HEK293 (cell line): ENCODE measurements at regions not wholly inside any gene's neighbourhood (a gene's known extent, or its start where the extent isn't known, plus 50 kb on each side); places are given as distances from the start of the nearest gene placed in this dataset.

Experiments used
- CTCF ChIA-PET: fragments of 350-600 bp; formaldehyde crosslinking; extraction: SDS; loops from one replicate; lab custom pipeline; 2021; ENCODE audit warnings: antibody characterized with exemption; lab: Yijun Ruan, JAX
- POLR2A ChIA-PET: fragments of 300-600 bp; formaldehyde crosslinking; extraction: SDS; loops from one replicate; lab custom pipeline; 2020; ENCODE audit warnings: antibody characterized with exemption, inconsistent platforms; lab: Yijun Ruan, JAX
- H3K27ac ChIP-seq: fragments of 200-500 bp; sonication (Bioruptor generic); 2 replicates; pipeline ENCODE4 v1.5.1; 2014; ENCODE audit warnings: low read depth, low read length, control low read depth, inconsistent platforms; ENCODE audit errors: extremely low read depth
- H3K36me3 ChIP-seq, 2 experiments: fragments of 200-500 bp in 1 of 2; sonication (Bioruptor generic) in 1 of 2; 1 replicate in 1 of 2; 2 replicates in 1 of 2; pipeline ENCODE4 v1.5.1; 2014 to 2017; ENCODE audit warnings: inconsistent platforms in 2 of 2, low read length in 2 of 2; ENCODE audit not compliant: control insufficient read depth in 2 of 2, insufficient read depth in 1 of 2
- H3K4me1 ChIP-seq: fragments of 200-500 bp; sonication (Bioruptor generic); 2 replicates; pipeline ENCODE4 v1.5.1; 2014; ENCODE audit warnings: mild to moderate bottlenecking, low read length, inconsistent platforms; ENCODE audit not compliant: control insufficient read depth, insufficient read depth
- H3K4me3 ChIP-seq: 2 replicates; pipeline ENCODE4 v1.5.1; 2011; ENCODE audit warnings: low read depth, mild to moderate bottlenecking, control low read depth, low read length, moderate library complexity
- H3K9me3 ChIP-seq: fragments of 200-500 bp; sonication (Bioruptor generic); 2 replicates; pipeline ENCODE4 v1.5.1; 2014; ENCODE audit warnings: low read depth, low read length, inconsistent platforms; ENCODE audit not compliant: control insufficient read depth, insufficient read depth
- IKZF3 ChIP-seq: fragments of 450-650 bp; IDR thresholded peaks from 2 replicates; pipeline ENCODE4 v1.5.0; 2018; ENCODE audit warnings: missing biosample characterization, mild to moderate bottlenecking, missing genetic modification characterization, moderate library complexity
- KLF7 ChIP-seq: fragments of 450-650 bp; formaldehyde crosslinking; IDR thresholded peaks from 2 replicates; pipeline ENCODE4 v1.5.1; 2016; ENCODE audit warnings: missing biosample characterization, missing genetic modification characterization, borderline replicate concordance
- KLF9 ChIP-seq: fragments of 450-650 bp; formaldehyde crosslinking; IDR thresholded peaks from 2 replicates; pipeline ENCODE4 v1.5.1; 2016; ENCODE audit warnings: missing biosample characterization, missing genetic modification characterization, low read depth
- REPIN1 ChIP-seq: fragments of 450-650 bp; formaldehyde crosslinking; IDR thresholded peaks from 2 replicates; pipeline ENCODE4 v1.5.1; 2017; ENCODE audit warnings: missing biosample characterization, missing genetic modification characterization, low read depth
- SCRT2 ChIP-seq: fragments of 450-650 bp; formaldehyde crosslinking; IDR thresholded peaks from 2 replicates; pipeline ENCODE4 v1.5.1; 2016; ENCODE audit warnings: missing biosample characterization, missing genetic modification characterization
- SP7 ChIP-seq: fragments of 450-650 bp; formaldehyde crosslinking; IDR thresholded peaks from 2 replicates; pipeline ENCODE4 v1.5.1; 2016; ENCODE audit warnings: missing biosample characterization, missing genetic modification characterization
- TRIM28 ChIP-seq: IDR thresholded peaks from 2 replicates; pipeline ENCODE4 v1.6.1; 2011; ENCODE audit warnings: low read length, control low read depth, borderline replicate concordance
- ZBTB1 ChIP-seq: fragments of 450-650 bp; formaldehyde crosslinking; IDR thresholded peaks from 2 replicates; pipeline ENCODE4 v1.5.1; 2016; ENCODE audit warnings: missing biosample characterization, missing genetic modification characterization
- ZNF169 ChIP-seq: fragments of 450-650 bp; formaldehyde crosslinking; IDR thresholded peaks from 2 replicates; pipeline ENCODE4 v1.5.1; 2016; ENCODE audit warnings: missing biosample characterization, missing genetic modification characterization
- ZNF174 ChIP-seq: fragments of 450-650 bp; formaldehyde crosslinking; IDR thresholded peaks from 2 replicates; pipeline ENCODE4 v1.5.0; 2017; ENCODE audit warnings: missing biosample characterization, mild to moderate bottlenecking, missing genetic modification characterization
- ZNF211 ChIP-seq: fragments of 450-650 bp; formaldehyde crosslinking; IDR thresholded peaks from 2 replicates; pipeline ENCODE4 v1.5.1; 2016; ENCODE audit warnings: low read depth, missing biosample characterization, missing genetic modification characterization
- ZNF302 ChIP-seq: fragments of 450-650 bp; formaldehyde crosslinking; IDR thresholded peaks from 2 replicates; pipeline ENCODE4 v1.5.1; 2016; ENCODE audit warnings: missing biosample characterization, missing genetic modification characterization, low read depth
- ZNF350 ChIP-seq: fragments of 450-650 bp; formaldehyde crosslinking; IDR thresholded peaks from 2 replicates; pipeline ENCODE4 v1.5.0; 2017; ENCODE audit warnings: missing biosample characterization, mild to moderate bottlenecking, missing genetic modification characterization
- ZNF354C ChIP-seq: fragments of 450-650 bp; formaldehyde crosslinking; IDR thresholded peaks from 2 replicates; pipeline ENCODE4 v1.5.1; 2016; ENCODE audit warnings: missing biosample characterization, missing genetic modification characterization, low read depth, borderline replicate concordance
- ZNF416 ChIP-seq: fragments of 450-650 bp; formaldehyde crosslinking; IDR thresholded peaks from 2 replicates; pipeline ENCODE4 v1.5.1; 2016; ENCODE audit warnings: missing biosample characterization, missing genetic modification characterization
- ZNF549 ChIP-seq: fragments of 450-650 bp; IDR thresholded peaks from 2 replicates; pipeline ENCODE4 v1.5.1; 2018; ENCODE audit warnings: missing biosample characterization, missing genetic modification characterization, mild to moderate bottlenecking, inconsistent platforms, moderate library complexity
- ZNF621 ChIP-seq: fragments of 450-650 bp; formaldehyde crosslinking; IDR thresholded peaks from 2 replicates; pipeline ENCODE4 v1.5.1; 2017; ENCODE audit warnings: missing biosample characterization, missing genetic modification characterization
- ZNF660 ChIP-seq: fragments of 450-650 bp; IDR thresholded peaks from 2 replicates; pipeline ENCODE4 v1.5.1; 2018; ENCODE audit warnings: missing biosample characterization, mild to moderate bottlenecking, missing genetic modification characterization
- ZNF701 ChIP-seq: fragments of 450-650 bp; formaldehyde crosslinking; IDR thresholded peaks from 2 replicates; pipeline ENCODE4 v1.5.1; 2016; ENCODE audit warnings: missing biosample characterization, missing genetic modification characterization
- ZNF768 ChIP-seq: fragments of 450-650 bp; formaldehyde crosslinking; IDR thresholded peaks from 2 replicates; pipeline ENCODE4 v1.5.1; 2018; ENCODE audit warnings: missing biosample characterization, mild to moderate bottlenecking, missing genetic modification characterization
- ZNF791 ChIP-seq: fragments of 450-650 bp; formaldehyde crosslinking; IDR thresholded peaks from 2 replicates; pipeline ENCODE4 v1.5.1; 2016; ENCODE audit warnings: missing biosample characterization, missing genetic modification characterization
- TF ChIP-seq, protein P1 (sequence below): fragments of 450-650 bp; formaldehyde crosslinking; IDR thresholded peaks from 2 replicates; pipeline ENCODE4 v1.5.1; 2016; ENCODE audit warnings: missing biosample characterization, missing genetic modification characterization
- TF ChIP-seq, protein P2 (sequence below): fragments of 450-650 bp; formaldehyde crosslinking; IDR thresholded peaks from 2 replicates; pipeline ENCODE4 v1.5.1; 2017; ENCODE audit warnings: missing biosample characterization, missing genetic modification characterization
- TF ChIP-seq, protein P3 (sequence below): fragments of 450-650 bp; formaldehyde crosslinking; IDR thresholded peaks from 2 replicates; pipeline ENCODE4 v1.5.1; 2016; ENCODE audit warnings: missing biosample characterization, missing genetic modification characterization
- TF ChIP-seq, protein P4 (sequence below): fragments of 450-650 bp; formaldehyde crosslinking; IDR thresholded peaks from 2 replicates; pipeline ENCODE4 v1.5.1; 2016; ENCODE audit warnings: missing biosample characterization, missing genetic modification characterization

DNA sequence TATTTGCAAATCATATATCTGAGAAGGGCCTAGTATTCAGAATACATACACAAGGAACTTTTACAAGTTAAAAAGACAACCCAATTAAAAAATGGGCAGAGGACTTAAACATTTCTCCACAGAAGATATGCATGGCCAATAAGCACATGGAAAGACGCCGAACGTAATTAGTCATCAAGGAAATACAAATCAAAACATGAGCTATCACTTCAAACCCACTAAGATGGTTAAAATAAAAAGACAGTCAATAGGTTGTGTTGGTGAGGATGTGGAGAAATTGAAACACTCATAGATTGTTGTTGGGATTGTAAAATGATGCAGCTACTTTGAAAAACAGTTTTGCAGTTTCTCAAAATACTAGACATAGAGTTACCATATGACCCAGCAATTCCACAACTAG, 61.2 kb upstream of the NEO1 start:
- POLR2A ChIA-PET = no interaction called here
- Histone ChIP-seq H3K36me3 (no peaks in the 10 kb centered on the region), H3K9me3 (no peaks in the 10 kb centered on the region), H3K4me3 (no peak overlapping the region), H3K27ac (no peak overlapping the region), H3K4me1 (peaks cover 13% of the 10 kb centered on the region)
- CTCF ChIA-PET = interaction anchor here (0.6 kb wide), 1 partner anchor 108 kb away, joined by 7 read pairs; no protein-coding TSS in a partner anchor
- TF ChIP-seq SP7 (tag by site-specific recombination) (no peak), ZNF354C (tag by site-specific recombination) (no peak), ZNF416 (tag by site-specific recombination) (no peak), SCRT2 (tag by site-specific recombination) (no peak), ZBTB1 (tag by site-specific recombination) (no peak), ZNF621 (tag by site-specific recombination) (no peak), ZNF350 (tag by site-specific recombination) (no peak), KLF9 (tag by site-specific recombination) (no peak), ZNF302 (tag by site-specific recombination) (no peak)
- TF ChIP-seq, protein P1, sequence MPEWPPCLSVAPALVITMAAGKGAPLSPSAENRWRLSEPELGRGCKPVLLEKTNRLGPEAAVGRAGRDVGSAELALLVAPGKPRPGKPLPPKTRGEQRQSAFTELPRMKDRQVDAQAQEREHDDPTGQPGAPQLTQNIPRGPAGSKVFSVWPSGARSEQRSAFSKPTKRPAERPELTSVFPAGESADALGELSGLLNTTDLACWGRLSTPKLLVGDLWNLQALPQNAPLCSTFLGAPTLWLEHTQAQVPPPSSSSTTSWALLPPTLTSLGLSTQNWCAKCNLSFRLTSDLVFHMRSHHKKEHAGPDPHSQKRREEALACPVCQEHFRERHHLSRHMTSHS (tag by site-specific recombination) = no peak

DNA sequence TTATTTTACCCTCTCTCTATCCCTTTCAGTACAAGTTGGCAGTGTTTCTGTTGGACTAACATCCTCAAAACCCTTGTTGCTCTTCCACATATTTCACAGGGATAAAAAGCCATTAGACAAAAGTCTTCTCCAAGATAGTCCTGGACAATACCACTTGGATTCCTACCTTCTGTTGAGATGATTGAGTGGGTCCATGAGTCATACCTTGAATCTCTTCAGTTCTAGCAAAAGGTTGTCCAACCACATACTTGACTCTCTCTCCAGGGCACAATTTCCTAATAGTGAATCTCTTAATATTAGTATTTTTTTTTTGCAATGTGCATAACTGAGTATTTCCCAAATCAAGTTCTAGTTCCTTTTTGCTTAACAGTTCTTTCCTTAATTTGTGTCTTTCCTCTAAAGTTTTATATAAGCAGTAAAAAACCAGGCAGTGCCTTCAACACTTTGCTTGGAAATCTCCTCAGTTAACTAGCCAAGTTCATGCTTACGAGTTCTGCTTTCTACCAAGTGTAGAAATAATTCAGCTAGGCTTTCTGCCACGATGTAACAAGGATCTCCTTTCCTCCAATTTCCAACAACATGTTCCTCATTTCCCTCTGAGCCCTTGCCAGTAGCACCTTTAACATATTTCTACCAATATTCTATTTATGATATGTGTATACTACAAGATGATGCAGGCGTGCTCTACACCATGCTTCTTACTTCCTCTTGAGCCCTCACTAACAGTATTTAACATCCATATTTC, 68.3 kb upstream of the NEO1 start:
- H3K4me3 ChIP-seq = no peak overlapping the region
- no peaks in the 10 kb centered on the region for H3K9me3 ChIP-seq
- ChIA-PET CTCF (no interaction called here), POLR2A (no interaction called here)
- H3K36me3 ChIP-seq = no peaks in the 10 kb centered on the region
- no peaks in the 10 kb centered on the region for H3K4me1 ChIP-seq
- H3K27ac ChIP-seq = no peak overlapping the region
- TF ChIP-seq ZNF660 (no peak), KLF7 (tag by site-specific recombination) (no peak), ZNF549 (tag by site-specific recombination) (no peak), ZNF768 (no peak), REPIN1 (tag by site-specific recombination) (no peak), ZNF211 (tag by site-specific recombination) (no peak), IKZF3 (tag by site-specific recombination) (no peak), ZNF701 (tag by site-specific recombination) (no peak), ZNF791 (tag by site-specific recombination) (no peak), TRIM28 (no peak), ZNF174 (tag by site-specific recombination) (no peak), ZNF169 (no peak)
- TF ChIP-seq, protein P2, sequence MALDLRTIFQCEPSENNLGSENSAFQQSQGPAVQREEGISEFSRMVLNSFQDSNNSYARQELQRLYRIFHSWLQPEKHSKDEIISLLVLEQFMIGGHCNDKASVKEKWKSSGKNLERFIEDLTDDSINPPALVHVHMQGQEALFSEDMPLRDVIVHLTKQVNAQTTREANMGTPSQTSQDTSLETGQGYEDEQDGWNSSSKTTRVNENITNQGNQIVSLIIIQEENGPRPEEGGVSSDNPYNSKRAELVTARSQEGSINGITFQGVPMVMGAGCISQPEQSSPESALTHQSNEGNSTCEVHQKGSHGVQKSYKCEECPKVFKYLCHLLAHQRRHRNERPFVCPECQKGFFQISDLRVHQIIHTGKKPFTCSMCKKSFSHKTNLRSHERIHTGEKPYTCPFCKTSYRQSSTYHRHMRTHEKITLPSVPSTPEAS = no peak
- TF ChIP-seq, protein P3, sequence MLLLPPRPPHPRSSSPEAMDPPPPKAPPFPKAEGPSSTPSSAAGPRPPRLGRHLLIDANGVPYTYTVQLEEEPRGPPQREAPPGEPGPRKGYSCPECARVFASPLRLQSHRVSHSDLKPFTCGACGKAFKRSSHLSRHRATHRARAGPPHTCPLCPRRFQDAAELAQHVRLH (tag by site-specific recombination) = no peak
- TF ChIP-seq, protein P4, sequence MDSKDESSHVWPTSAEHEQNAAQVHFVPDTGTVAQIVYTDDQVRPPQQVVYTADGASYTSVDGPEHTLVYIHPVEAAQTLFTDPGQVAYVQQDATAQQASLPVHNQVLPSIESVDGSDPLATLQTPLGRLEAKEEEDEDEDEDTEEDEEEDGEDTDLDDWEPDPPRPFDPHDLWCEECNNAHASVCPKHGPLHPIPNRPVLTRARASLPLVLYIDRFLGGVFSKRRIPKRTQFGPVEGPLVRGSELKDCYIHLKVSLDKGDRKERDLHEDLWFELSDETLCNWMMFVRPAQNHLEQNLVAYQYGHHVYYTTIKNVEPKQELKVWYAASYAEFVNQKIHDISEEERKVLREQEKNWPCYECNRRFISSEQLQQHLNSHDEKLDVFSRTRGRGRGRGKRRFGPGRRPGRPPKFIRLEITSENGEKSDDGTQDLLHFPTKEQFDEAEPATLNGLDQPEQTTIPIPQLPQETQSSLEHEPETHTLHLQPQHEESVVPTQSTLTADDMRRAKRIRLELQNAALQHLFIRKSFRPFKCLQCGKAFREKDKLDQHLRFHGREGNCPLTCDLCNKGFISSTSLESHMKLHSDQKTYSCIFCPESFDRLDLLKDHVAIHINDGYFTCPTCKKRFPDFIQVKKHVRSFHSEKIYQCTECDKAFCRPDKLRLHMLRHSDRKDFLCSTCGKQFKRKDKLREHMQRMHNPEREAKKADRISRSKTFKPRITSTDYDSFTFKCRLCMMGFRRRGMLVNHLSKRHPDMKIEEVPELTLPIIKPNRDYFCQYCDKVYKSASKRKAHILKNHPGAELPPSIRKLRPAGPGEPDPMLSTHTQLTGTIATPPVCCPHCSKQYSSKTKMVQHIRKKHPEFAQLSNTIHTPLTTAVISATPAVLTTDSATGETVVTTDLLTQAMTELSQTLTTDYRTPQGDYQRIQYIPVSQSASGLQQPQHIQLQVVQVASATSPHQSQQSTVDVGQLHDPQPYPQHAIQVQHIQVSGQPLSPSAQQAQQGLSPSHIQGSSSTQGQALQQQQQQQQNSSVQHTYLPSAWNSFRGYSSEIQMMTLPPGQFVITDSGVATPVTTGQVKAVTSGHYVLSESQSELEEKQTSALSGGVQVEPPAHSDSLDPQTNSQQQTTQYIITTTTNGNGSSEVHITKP (tag by site-specific recombination) = no peak
